HG02970 (cell line): ENCODE measurements at regions not wholly inside any gene's neighbourhood (a gene's known extent, or its start where the extent isn't known, plus 50 kb on each side); places are given as distances from the start of the nearest gene placed in this dataset.

Source experiments
- ATAC-seq: cut with Tn5 transposase; IDR thresholded peaks from one replicate; pipeline ENCODE4 v1.9.1; 2021; ENCODE audit warnings: mild to moderate bottlenecking, moderate library complexity, moderate number of reproducible peaks; ENCODE audit not compliant: unreplicated experiment, low FRiP score

- ATAC-seq: no peak
These were observed 142.9 kb upstream of the ZMIZ1 start for GRCh38 chr10:78925800-78926319.

- ATAC-seq: no peak
These were observed 141.3 kb upstream of the ZMIZ1 start for GRCh38 chr10:78927257-78927995.

- no peak for ATAC-seq
These were observed 140.4 kb upstream of the ZMIZ1 start for GRCh38 chr10:78928330-78928729.

GRCh38 chr10:78929541-78929940, 139.2 kb upstream of the ZMIZ1 start:
- ATAC-seq: no peak

- ATAC-seq: no peak
These were observed 137.3 kb upstream of the ZMIZ1 start for GRCh38 chr10:78931321-78932053.

GRCh38 chr10:78932054-78932386, 136.7 kb upstream of the ZMIZ1 start:
- no peak for ATAC-seq

- no peak for ATAC-seq
These were observed 135.9 kb upstream of the ZMIZ1 start for GRCh38 chr10:78932861-78933260.

- ATAC-seq: no peak
These were observed 134.8 kb upstream of the ZMIZ1 start for GRCh38 chr10:78933828-78934531.

- no peak for ATAC-seq
These were observed 134.3 kb upstream of the ZMIZ1 start for GRCh38 chr10:78934532-78934898.

GRCh38 chr10:78934994-78935602, 133.7 kb upstream of the ZMIZ1 start:
- no peak for ATAC-seq

GRCh38 chr10:78935697-78936407, 132.9 kb upstream of the ZMIZ1 start:
- ATAC-seq: no peak

GRCh38 chr10:78936412-78937342, 132.1 kb upstream of the ZMIZ1 start:
- no peak for ATAC-seq

GRCh38 chr10:78937393-78937792, 131.4 kb upstream of the ZMIZ1 start:
- no peak for ATAC-seq

GRCh38 chr10:78937800-78938694, 130.7 kb upstream of the ZMIZ1 start:
- ATAC-seq: no peak

- ATAC-seq: no peak
These were observed 129.8 kb upstream of the ZMIZ1 start for GRCh38 chr10:78938695-78939672.

- ATAC-seq: no peak
These were observed 126.7 kb upstream of the ZMIZ1 start for GRCh38 chr10:78942091-78942501.

GRCh38 chr10:78944723-78945312, 123.9 kb upstream of the ZMIZ1 start:
- no peak for ATAC-seq
